NCI-H510A treated with DMSO at 0.1 percent for 48 hours (cell line): ENCODE measurements at regions not wholly inside any gene's neighbourhood (a gene's known extent, or its start where the extent isn't known, plus 50 kb on each side); places are given as distances from the start of the nearest gene placed in this dataset.

Experiments used
- DNase-seq: peaks from one replicate; lab custom pipeline; 2025; lab: John Stamatoyannopoulos, UW

- no peak for DNase-seq
These were observed 198.5 kb downstream of the ADGRG6 start for GRCh38 chr6:142500250-142500786.

GRCh38 chr6:142501795-142502194 lies 200.0 kb downstream of the ADGRG6 start:
- no peak for DNase-seq

- no peak for DNase-seq
These were observed 205.3 kb downstream of the ADGRG6 start for GRCh38 chr6:142507065-142507464.

- DNase-seq, result no peak
These were observed 208.4 kb downstream of the ADGRG6 start for GRCh38 chr6:142510211-142510610.

GRCh38 chr6:142518126-142518525 lies 216.3 kb downstream of the ADGRG6 start:
- no peak for DNase-seq

GRCh38 chr6:142518761-142519160 lies 217.0 kb downstream of the ADGRG6 start:
- DNase-seq, result no peak

- DNase-seq, result no peak
These were observed 220.0 kb downstream of the ADGRG6 start for GRCh38 chr6:142521791-142522190.

- DNase-seq, result no peak
These were observed 221.9 kb downstream of the ADGRG6 start for GRCh38 chr6:142523515-142524375.

GRCh38 chr6:142530566-142530965 lies 228.8 kb downstream of the ADGRG6 start:
- DNase-seq, result no peak

GRCh38 chr6:142531727-142532126 lies 229.9 kb downstream of the ADGRG6 start:
- no peak for DNase-seq

- DNase-seq, result no peak
These were observed 232.3 kb downstream of the ADGRG6 start for GRCh38 chr6:142534076-142534475.

GRCh38 chr6:142534484-142534883 lies 232.7 kb downstream of the ADGRG6 start:
- no peak for DNase-seq

- DNase-seq, result no peak
These were observed 236.0 kb downstream of the ADGRG6 start for GRCh38 chr6:142537612-142538478.

GRCh38 chr6:142542704-142543233 lies 241.0 kb downstream of the ADGRG6 start:
- no peak for DNase-seq

GRCh38 chr6:142543606-142544005 lies 241.8 kb downstream of the ADGRG6 start:
- DNase-seq, result no peak

GRCh38 chr6:142544199-142544838 lies 242.5 kb downstream of the ADGRG6 start:
- no peak for DNase-seq

GRCh38 chr6:142545147-142545546 lies 243.3 kb downstream of the ADGRG6 start:
- no peak for DNase-seq

GRCh38 chr6:142548566-142548965 lies 246.8 kb downstream of the ADGRG6 start:
- no peak for DNase-seq

- no peak for DNase-seq
These were observed 248.7 kb downstream of the ADGRG6 start for GRCh38 chr6:142550310-142551063.

- DNase-seq, result no peak
These were observed 249.5 kb downstream of the ADGRG6 start for GRCh38 chr6:142551274-142551811.

GRCh38 chr6:142558786-142559185 lies 257.0 kb downstream of the ADGRG6 start:
- DNase-seq, result no peak
